Nephron (organoid): ENCODE measurements at regions not wholly inside any gene's neighbourhood (a gene's known extent, or its start where the extent isn't known, plus 50 kb on each side); places are given as distances from the start of the nearest gene placed in this dataset.
A peak's percentile ranks its signal among the peaks of the same experiment; 100 is the strongest.
"Not testable (repeated sequence)": the region's sequence is repeated elsewhere in the genome, so short reads cannot be mapped to it uniquely, and the experiment has no call there.

Experiments used
- H3K27ac Mint-ChIP-seq, 3 experiments: 2 replicates each; pipeline ENCODE4 v1.8.0; 2020; ENCODE audit warnings: mixed read lengths in 3 of 3, mild to moderate bottlenecking in 2 of 3, moderate library complexity in 1 of 3
- H3K27me3 Mint-ChIP-seq: 2 replicates; pipeline ENCODE4 v1.8.0; 2021; ENCODE audit warnings: low read depth, mild to moderate bottlenecking, moderate library complexity, mixed read lengths
- H3K36me3 Mint-ChIP-seq: 2 replicates; pipeline ENCODE4 v1.8.0; 2020; ENCODE audit warnings: low read depth, mixed read lengths
- H3K4me1 Mint-ChIP-seq: 2 replicates; pipeline ENCODE4 v1.8.0; 2020; ENCODE audit warnings: mixed read lengths
- H3K4me3 Mint-ChIP-seq, 3 experiments: 2 replicates each; pipeline ENCODE4 v1.8.0; 2020; ENCODE audit warnings: mild to moderate bottlenecking in 3 of 3, mixed read lengths in 3 of 3, moderate library complexity in 2 of 3
- H3K9me3 Mint-ChIP-seq: 2 replicates; pipeline ENCODE4 v1.8.0; 2020; ENCODE audit warnings: mixed read lengths
- TF ChIP-seq, protein P1 (sequence below), 3 experiments: fragments of 200-600 bp; sonication (generic); IDR thresholded peaks; one replicate each; pipeline ENCODE4 v1.5.0; 2021; ENCODE audit warnings: antibody characterized with exemption in 3 of 3; ENCODE audit not compliant: unreplicated experiment in 3 of 3

DNA sequence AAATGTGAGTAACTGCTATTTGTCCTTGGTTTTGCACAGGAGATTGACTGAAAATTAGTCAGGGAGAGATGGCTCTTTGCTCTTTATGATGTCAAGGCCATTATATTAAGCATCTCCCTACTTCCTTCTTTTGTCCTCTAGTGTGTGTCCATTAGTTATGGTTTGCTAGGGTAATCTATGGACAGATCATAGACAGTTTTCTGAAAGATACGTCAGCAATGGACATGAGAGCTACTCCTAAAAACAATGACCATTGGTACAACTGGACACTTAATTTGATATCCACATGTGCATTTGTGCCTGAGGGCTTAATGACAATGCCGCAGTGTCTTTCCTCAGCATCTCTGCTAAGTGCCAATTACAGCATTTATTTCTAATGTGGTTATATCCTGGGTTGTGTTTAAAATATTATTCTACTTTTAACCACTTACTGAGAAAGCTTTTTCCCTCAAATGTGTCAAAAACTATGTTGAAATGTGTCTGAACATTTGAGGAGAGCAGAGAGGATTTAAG, 218.2 kb upstream of the RFX3 start:
- Mint-ChIP-seq H3K36me3 (no peaks in the 10 kb centered on the region), H3K27me3 (no peaks in the 10 kb centered on the region), H3K9me3 (no peaks in the 10 kb centered on the region), H3K4me1 (peaks cover 8% of the 10 kb centered on the region), H3K27ac (no peak overlapping the region), H3K4me3 (no peak overlapping the region)
- TF ChIP-seq, protein P1, sequence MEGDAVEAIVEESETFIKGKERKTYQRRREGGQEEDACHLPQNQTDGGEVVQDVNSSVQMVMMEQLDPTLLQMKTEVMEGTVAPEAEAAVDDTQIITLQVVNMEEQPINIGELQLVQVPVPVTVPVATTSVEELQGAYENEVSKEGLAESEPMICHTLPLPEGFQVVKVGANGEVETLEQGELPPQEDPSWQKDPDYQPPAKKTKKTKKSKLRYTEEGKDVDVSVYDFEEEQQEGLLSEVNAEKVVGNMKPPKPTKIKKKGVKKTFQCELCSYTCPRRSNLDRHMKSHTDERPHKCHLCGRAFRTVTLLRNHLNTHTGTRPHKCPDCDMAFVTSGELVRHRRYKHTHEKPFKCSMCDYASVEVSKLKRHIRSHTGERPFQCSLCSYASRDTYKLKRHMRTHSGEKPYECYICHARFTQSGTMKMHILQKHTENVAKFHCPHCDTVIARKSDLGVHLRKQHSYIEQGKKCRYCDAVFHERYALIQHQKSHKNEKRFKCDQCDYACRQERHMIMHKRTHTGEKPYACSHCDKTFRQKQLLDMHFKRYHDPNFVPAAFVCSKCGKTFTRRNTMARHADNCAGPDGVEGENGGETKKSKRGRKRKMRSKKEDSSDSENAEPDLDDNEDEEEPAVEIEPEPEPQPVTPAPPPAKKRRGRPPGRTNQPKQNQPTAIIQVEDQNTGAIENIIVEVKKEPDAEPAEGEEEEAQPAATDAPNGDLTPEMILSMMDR (IDR thresholded peaks at IDR 0.05; ENCODE audit: unreplicated experiment in 3 of 3) = no peak

DNA sequence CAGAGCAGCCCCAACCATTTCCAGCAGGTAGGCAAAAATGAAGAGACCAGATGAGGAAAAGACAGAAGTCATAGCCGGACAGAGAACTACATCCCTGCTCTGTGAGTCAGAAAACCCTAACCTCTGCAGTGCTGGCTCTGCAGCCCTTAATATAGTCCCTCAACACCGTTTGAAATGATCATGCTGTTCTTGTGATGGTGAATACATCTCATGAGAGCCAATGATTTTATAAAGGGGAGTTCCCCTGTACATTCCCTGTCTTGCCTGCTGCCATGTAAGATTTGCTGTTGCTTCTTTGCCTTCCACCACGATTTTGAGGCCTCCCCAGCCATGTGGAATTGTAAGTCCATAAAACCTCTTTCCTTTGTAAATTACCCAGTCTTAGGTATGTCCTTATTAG, 216.8 kb upstream of the RFX3 start:
- Mint-ChIP-seq H3K4me1 (peaks cover 8% of the 10 kb centered on the region), H3K36me3 (no peaks in the 10 kb centered on the region), H3K4me3 (no peak overlapping the region), H3K27ac (peak overlapping the region in 1 of 3 experiments; percentile 12), H3K27me3 (no peaks in the 10 kb centered on the region), H3K9me3 (no peaks in the 10 kb centered on the region)
- TF ChIP-seq, protein P1 (IDR thresholded peaks at IDR 0.05; ENCODE audit: unreplicated experiment in 3 of 3) = no peak

DNA sequence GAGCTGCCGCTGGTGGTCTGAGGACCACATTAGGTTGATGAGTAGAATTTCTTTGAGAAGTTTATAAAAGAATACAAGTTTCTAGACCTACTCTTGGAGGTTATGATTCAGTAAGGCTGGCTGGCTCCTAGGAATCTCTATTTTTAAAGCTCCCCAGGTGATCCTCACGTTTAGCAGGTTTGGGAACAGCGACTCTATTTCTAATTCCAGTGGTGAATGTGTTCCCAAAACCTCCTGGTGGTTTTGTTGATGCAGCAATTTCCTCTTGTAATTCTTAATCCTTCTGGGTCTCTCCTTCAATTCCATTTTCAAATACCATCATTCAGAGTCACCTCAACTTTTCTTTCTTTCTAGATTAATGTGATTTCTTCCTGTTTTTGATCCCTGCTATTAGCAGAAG, 215.9 kb upstream of the RFX3 start:
- no peaks in the 10 kb centered on the region for H3K27me3 Mint-ChIP-seq
- H3K4me1 Mint-ChIP-seq = peaks cover 8% of the 10 kb centered on the region

GRCh38 chr9:3740690-3741419, 215.1 kb upstream of the RFX3 start:
- H3K4me1 Mint-ChIP-seq = peaks cover 8% of the 10 kb centered on the region
- no peak overlapping the region for H3K4me3 Mint-ChIP-seq
- H3K9me3 Mint-ChIP-seq = no peaks in the 10 kb centered on the region
- TF ChIP-seq, protein P1 (IDR thresholded peaks at IDR 0.05; ENCODE audit: unreplicated experiment in 3 of 3) = no peak
- peak overlapping the region; percentile 54 to 87 (median 85) for H3K27ac Mint-ChIP-seq
- H3K36me3 Mint-ChIP-seq = no peaks in the 10 kb centered on the region
- H3K27me3 Mint-ChIP-seq = no peaks in the 10 kb centered on the region

More for the DNA sequence above, 215.9 kb upstream of the RFX3 start:
- TF ChIP-seq, protein P1 (IDR thresholded peaks at IDR 0.05; ENCODE audit: unreplicated experiment in 3 of 3) = no peak
- no peaks in the 10 kb centered on the region for H3K9me3 Mint-ChIP-seq
- no peak overlapping the region for H3K4me3 Mint-ChIP-seq
- no peaks in the 10 kb centered on the region for H3K36me3 Mint-ChIP-seq
- peak overlapping the region; percentile 44 to 87 (median 85) for H3K27ac Mint-ChIP-seq

GRCh38 chr9:3736161-3736560, 210.4 kb upstream of the RFX3 start:
- Mint-ChIP-seq H3K9me3 (no peaks in the 10 kb centered on the region), H3K4me1 (peaks cover 25% of the 10 kb centered on the region), H3K27ac (no peak overlapping the region), H3K4me3 (no peak overlapping the region), H3K36me3 (no peaks in the 10 kb centered on the region), H3K27me3 (no peaks in the 10 kb centered on the region)
- TF ChIP-seq, protein P1 (IDR thresholded peaks at IDR 0.05; ENCODE audit: unreplicated experiment in 3 of 3) = no peak

DNA sequence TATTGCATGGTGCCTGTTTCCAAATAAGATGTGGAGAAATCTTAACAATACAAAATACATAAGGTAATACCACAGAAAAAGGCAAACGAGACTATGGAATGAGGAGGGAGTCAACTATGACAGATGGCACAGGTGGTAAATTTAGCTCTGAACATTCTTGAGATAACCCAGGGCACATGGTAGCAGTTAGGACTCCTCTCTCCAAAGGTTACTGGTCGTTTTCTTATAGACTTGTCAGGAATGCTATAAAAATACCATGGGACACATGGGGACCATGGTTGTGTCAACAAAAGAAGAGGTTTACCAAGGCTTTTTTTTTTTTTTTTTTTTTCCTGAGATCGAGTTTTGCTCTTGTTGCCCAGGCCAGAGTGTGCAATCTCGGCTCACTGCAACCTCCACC, 209.4 kb upstream of the RFX3 start:
- no peaks in the 10 kb centered on the region for H3K9me3 Mint-ChIP-seq
- H3K27ac Mint-ChIP-seq = no peak overlapping the region
- H3K4me3 Mint-ChIP-seq = no peak overlapping the region

DNA sequence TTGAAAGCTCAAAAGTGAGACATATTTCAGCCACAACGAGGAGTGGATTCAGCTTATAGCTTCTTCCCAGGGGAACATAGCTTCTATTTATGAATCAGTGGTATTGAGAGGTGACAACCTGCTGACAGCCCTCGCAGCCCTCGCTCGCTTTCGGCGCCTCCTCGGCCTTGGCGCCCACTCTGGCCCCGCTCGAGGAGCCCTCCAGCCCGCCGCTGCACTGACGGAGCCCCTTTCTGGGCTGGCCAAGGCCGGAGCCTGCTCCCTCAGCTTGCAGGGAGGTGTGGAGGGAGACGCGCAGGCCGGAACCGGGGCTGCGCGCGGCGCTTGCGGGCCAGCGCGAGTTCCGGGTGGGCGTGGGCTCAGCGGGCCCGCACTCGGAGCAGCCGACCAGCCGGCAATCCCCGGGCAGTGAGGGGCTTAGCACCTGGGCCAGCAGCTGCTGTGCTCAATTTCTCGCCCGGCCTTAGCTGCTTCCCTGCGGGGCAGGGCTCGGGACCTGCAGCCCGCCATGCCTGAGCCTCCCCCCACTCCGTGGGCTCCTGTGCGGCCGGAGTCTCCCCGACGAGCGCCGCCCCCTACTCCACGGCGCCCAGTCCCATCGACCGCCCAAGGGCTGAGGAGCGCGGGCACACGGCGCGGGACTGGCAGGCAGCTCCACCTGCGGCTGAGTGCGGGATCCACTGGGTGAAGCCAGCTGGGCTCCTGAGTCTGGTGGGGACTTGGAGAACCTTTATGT, 207.9 kb upstream of the RFX3 start:
- H3K4me3 Mint-ChIP-seq, H3K9me3 Mint-ChIP-seq, H3K27me3 Mint-ChIP-seq, H3K36me3 Mint-ChIP-seq: not testable (repeated sequence)
- peaks cover 18% of the 10 kb centered on the region for H3K4me1 Mint-ChIP-seq
- H3K27ac Mint-ChIP-seq = peak overlapping the region in 1 of 3 experiments; percentile 71

More for the DNA sequence above, 209.4 kb upstream of the RFX3 start:
- no peaks in the 10 kb centered on the region for H3K36me3 Mint-ChIP-seq
- TF ChIP-seq, protein P1 (IDR thresholded peaks at IDR 0.05; ENCODE audit: unreplicated experiment in 3 of 3) = no peak
- H3K4me1 Mint-ChIP-seq = peaks cover 18% of the 10 kb centered on the region
- no peaks in the 10 kb centered on the region for H3K27me3 Mint-ChIP-seq
